GM23248 (cell line): ENCODE measurements at regions not wholly inside any gene's neighbourhood (a gene's known extent, or its start where the extent isn't known, plus 50 kb on each side); places are given as distances from the start of the nearest gene placed in this dataset.

Source experiments
- DNase-seq: peaks from one replicate; pipeline ENCODE4 v3.0.0-alpha.2; 2015
- H2AFZ ChIP-seq: fragments of 200-600 bp; sonication (generic); 2 replicates; pipeline ENCODE4 v1.6.1; 2016; ENCODE audit warnings: antibody characterized with exemption
- H3F3A ChIP-seq: fragments of 200-600 bp; sonication (generic); 2 replicates; pipeline ENCODE4 v1.6.1; 2016; ENCODE audit warnings: mild to moderate bottlenecking, antibody characterized with exemption, mixed run types; ENCODE audit not compliant: insufficient read depth
- H3K27ac ChIP-seq: fragments of 200-600 bp; sonication (generic); 2 replicates; pipeline ENCODE4 v1.5.1; 2016; ENCODE audit warnings: mild to moderate bottlenecking
- H3K27me3 ChIP-seq: fragments of 200-600 bp; sonication (generic); replicated peaks from 2 replicates; pipeline ENCODE4 v1.6.1; 2016; ENCODE audit warnings: mild to moderate bottlenecking; ENCODE audit not compliant: insufficient read depth
- H3K36me3 ChIP-seq: fragments of 200-600 bp; sonication (generic); 2 replicates; pipeline ENCODE4 v1.6.1; 2016; ENCODE audit warnings: low read depth, mild to moderate bottlenecking
- H3K4me1 ChIP-seq: fragments of 200-600 bp; sonication (generic); 2 replicates; pipeline ENCODE4 v1.6.1; 2016; ENCODE audit warnings: mild to moderate bottlenecking; ENCODE audit not compliant: insufficient read depth
- H3K4me2 ChIP-seq: fragments of 200-600 bp; sonication (generic); one replicate; pipeline ENCODE4 v1.6.1; 2016; ENCODE audit warnings: mild to moderate bottlenecking; ENCODE audit not compliant: unreplicated experiment
- H3K4me3 ChIP-seq: fragments of 200-600 bp; sonication (generic); 2 replicates; pipeline ENCODE4 v1.5.1; 2016; ENCODE audit warnings: mild to moderate bottlenecking
- H3K79me2 ChIP-seq: fragments of 200-600 bp; sonication (generic); 2 replicates; pipeline ENCODE4 v1.6.1; 2016; ENCODE audit warnings: mild to moderate bottlenecking; ENCODE audit not compliant: insufficient read depth
- H3K9ac ChIP-seq: fragments of 200-600 bp; sonication (generic); 2 replicates; pipeline ENCODE4 v1.6.1; 2016; ENCODE audit warnings: mild to moderate bottlenecking
- H3K9me2 ChIP-seq: fragments of 200-600 bp; sonication (generic); 2 replicates; pipeline ENCODE4 v1.6.1; 2016; ENCODE audit warnings: mixed run types, mild to moderate bottlenecking, moderate library complexity; ENCODE audit not compliant: insufficient read depth
- H3K9me3 ChIP-seq: fragments of 200-600 bp; sonication (generic); one replicate; pipeline ENCODE4 v1.6.1; 2017; ENCODE audit warnings: low read depth
- H4K20me1 ChIP-seq: fragments of 200-600 bp; sonication (generic); 2 replicates; pipeline ENCODE4 v1.6.0; 2016; ENCODE audit not compliant: insufficient read depth
- EZH2 ChIP-seq: fragments of 200-600 bp; sonication (generic); IDR thresholded peaks from 2 replicates; pipeline ENCODE4 v1.6.1; 2018; ENCODE audit warnings: antibody characterized with exemption, mild to moderate bottlenecking; ENCODE audit not compliant: insufficient read depth, poor library complexity, severe bottlenecking
- EZH2phosphoT487 ChIP-seq: fragments of 200-600 bp; sonication (generic); IDR thresholded peaks from 2 replicates; pipeline ENCODE4 v1.6.1; 2018; ENCODE audit warnings: antibody characterized with exemption, moderate library complexity, mild to moderate bottlenecking, low read depth; ENCODE audit not compliant: insufficient read depth
- WGBS, 2 experiments: methylation state at CpG; one replicate each; pipeline ENCODE4 v1.1.6; 2015 to 2017; ENCODE audit warnings: low lambda C conversion rate in 2 of 2, low coverage in 1 of 2; ENCODE audit errors: missing lambda C conversion rate in 2 of 2; 5-methylcytosine and 5-hydroxymethylcytosine counted together
- in situ Hi-C: fragments of 300-500 bp; cut with MboI; formaldehyde crosslinking; loops from 2 replicates; pipeline ENCODE4 v1.15.0; 2020

- no peak for TF ChIP-seq EZH2
- TF ChIP-seq EZH2phosphoT487 = no peak
- in situ Hi-C loops = no loop called here
- no peak overlapping the region for H3K4me3 ChIP-seq
- no peak overlapping the region for H2AFZ ChIP-seq
- peaks cover 24% of the 10 kb centered on the region for H3K27me3 ChIP-seq
- no peak overlapping the region for H3K9ac ChIP-seq
- H3K4me2 ChIP-seq = no peak overlapping the region
- no peaks in the 10 kb centered on the region for H3K79me2 ChIP-seq
- 69 to 72% methylated on average over 1 of the region's 1 CpG for WGBS, 2 experiments
- no peak overlapping the region for H3K27ac ChIP-seq
- H3K9me3 ChIP-seq = no peaks in the 10 kb centered on the region
- no peaks in the 10 kb centered on the region for H3K4me1 ChIP-seq
- no peaks in the 10 kb centered on the region for H3K9me2 ChIP-seq
- H3K36me3 ChIP-seq = no peaks in the 10 kb centered on the region
- H4K20me1 ChIP-seq = no peaks in the 10 kb centered on the region
- H3F3A ChIP-seq = no peaks in the 10 kb centered on the region
- DNase-seq = no peak
Measured at GRCh38 chr10:92778091-92778490, 70.2 kb upstream of the EXOC6 start.

- no peak for TF ChIP-seq EZH2phosphoT487
- TF ChIP-seq EZH2 = no peak
- WGBS, 2 experiments = 45 to 50% methylated on average over 7 of the region's 7 CpGs
- no peaks in the 10 kb centered on the region for H3K36me3 ChIP-seq
Measured at GRCh38 chr10:92785118-92785517, 63.2 kb upstream of the EXOC6 start.

GRCh38 chr10:92787557-92788152 lies 60.7 kb upstream of the EXOC6 start:
- Histone ChIP-seq H3K4me3 (no peak overlapping the region), H3K4me1 (no peaks in the 10 kb centered on the region), H3K9me2 (no peaks in the 10 kb centered on the region), H3K27me3 (peaks cover 57% of the 10 kb centered on the region), H3K27ac (no peak overlapping the region), H3K79me2 (no peaks in the 10 kb centered on the region), H2AFZ (no peak overlapping the region), H3K4me2 (no peak overlapping the region), H3K36me3 (no peaks in the 10 kb centered on the region), H3K9me3 (no peaks in the 10 kb centered on the region), H3K9ac (no peak overlapping the region), H3F3A (no peaks in the 10 kb centered on the region), H4K20me1 (no peaks in the 10 kb centered on the region)
- DNase-seq = no peak
- in situ Hi-C loops = no loop called here
- WGBS, 2 experiments = 25 to 30% methylated on average over 11 of the region's 11 CpGs
- TF ChIP-seq EZH2phosphoT487 = no peak
- no peak for TF ChIP-seq EZH2

More at GRCh38 chr10:92785118-92785517, 63.2 kb upstream of the EXOC6 start:
- Histone ChIP-seq H3K9ac (no peak overlapping the region), H2AFZ (no peak overlapping the region), H3K9me2 (no peaks in the 10 kb centered on the region), H3K4me1 (no peaks in the 10 kb centered on the region), H3K27ac (no peak overlapping the region), H3K4me2 (no peak overlapping the region), H3K4me3 (no peak overlapping the region), H3F3A (no peaks in the 10 kb centered on the region), H4K20me1 (no peaks in the 10 kb centered on the region), H3K27me3 (peaks cover 43% of the 10 kb centered on the region), H3K79me2 (no peaks in the 10 kb centered on the region), H3K9me3 (no peaks in the 10 kb centered on the region)
- no peak for DNase-seq
- in situ Hi-C loops = no loop called here

- TF ChIP-seq EZH2phosphoT487 (no peak), EZH2 (no peak)
- in situ Hi-C loops = no loop called here
- H3K9me2 ChIP-seq = no peaks in the 10 kb centered on the region
Measured at GRCh38 chr10:92789067-92789466, 59.3 kb upstream of the EXOC6 start.

More at GRCh38 chr10:92789067-92789466, 59.3 kb upstream of the EXOC6 start:
- Histone ChIP-seq H3K4me2 (no peak overlapping the region), H2AFZ (no peak overlapping the region), H3K4me3 (no peak overlapping the region), H3K9me3 (no peaks in the 10 kb centered on the region), H3K9ac (no peak overlapping the region), H3K27ac (no peak overlapping the region), H3K79me2 (no peaks in the 10 kb centered on the region), H4K20me1 (no peaks in the 10 kb centered on the region), H3F3A (no peaks in the 10 kb centered on the region), H3K4me1 (no peaks in the 10 kb centered on the region), H3K36me3 (no peaks in the 10 kb centered on the region), H3K27me3 (peaks cover 58% of the 10 kb centered on the region)
- 47 to 49% methylated on average over 8 of the region's 8 CpGs for WGBS, 2 experiments
- DNase-seq = no peak
